H1 (cell line): ENCODE measurements at regions not wholly inside any gene's neighbourhood (a gene's known extent, or its start where the extent isn't known, plus 50 kb on each side); places are given as distances from the start of the nearest gene placed in this dataset.

Source experiments
- EP300 ChIP-seq, 2 experiments: IDR thresholded peaks; 1 replicate in 1 of 2; 2 replicates in 1 of 2; pipeline ENCODE4 v1.6.1; 2011 to 2012; ENCODE audit warnings: low read depth in 2 of 2, low read length in 2 of 2, mild to moderate bottlenecking in 2 of 2, borderline replicate concordance in 1 of 2, inconsistent platforms in 1 of 2, moderate library complexity in 1 of 2
- FOSL1 ChIP-seq: IDR thresholded peaks from 2 replicates; pipeline ENCODE4 v1.6.1; 2011; ENCODE audit warnings: mild to moderate bottlenecking, low read depth, low read length, moderate library complexity; ENCODE audit not compliant: insufficient read depth
- HDAC2 ChIP-seq, 2 experiments: fragments of 300-600 bp in 1 of 2; sonication (generic) in 1 of 2; IDR thresholded peaks; 2 replicates each; pipeline ENCODE4 v1.6.1; 2011 to 2012; ENCODE audit warnings: low read depth in 2 of 2, low read length in 2 of 2, mild to moderate bottlenecking in 2 of 2, moderate library complexity in 2 of 2, borderline replicate concordance in 1 of 2, inconsistent platforms in 1 of 2
- KDM1A ChIP-seq: fragments of 200-600, 300-600 bp; sonication (generic); IDR thresholded peaks from 2 replicates; pipeline ENCODE4 v1.7.1; 2016; ENCODE audit warnings: mild to moderate bottlenecking, low read length, borderline replicate concordance
- RNF2 ChIP-seq: fragments of 200-900, 300-1000 bp; sonication (generic); IDR thresholded peaks from 2 replicates; pipeline ENCODE4 v1.7.1; 2016; ENCODE audit warnings: borderline replicate concordance, low read depth, mild to moderate bottlenecking, antibody characterized with exemption, low read length; ENCODE audit not compliant: poor library complexity, severe bottlenecking; ENCODE audit errors: missing control alignments

DNA sequence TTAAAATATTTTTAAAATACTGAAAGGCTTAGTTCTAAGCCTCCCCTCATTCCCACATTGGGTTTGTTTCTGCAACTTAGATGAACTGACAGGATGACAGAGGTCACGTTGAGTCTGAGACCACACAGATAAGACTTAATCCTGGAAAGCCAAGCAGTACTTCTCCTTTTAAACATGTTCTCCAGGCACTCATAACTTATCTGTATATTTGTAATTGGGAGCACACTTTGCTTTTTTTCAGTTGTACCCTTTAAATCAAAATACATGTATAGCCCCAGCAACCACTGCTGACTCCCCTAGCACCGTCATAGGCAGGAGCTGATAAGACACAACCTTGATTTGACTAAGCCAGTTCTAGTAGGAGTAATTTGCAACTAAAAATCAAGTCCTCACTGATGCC, 394.8 kb downstream of the PID1 start (continued):
- TF ChIP-seq EP300 (IDR thresholded peaks at IDR 0.05; ENCODE audit: borderline replicate concordance in 1 of 2, low read depth in 2 of 2, low read length in 2 of 2) (no peak), RNF2 (no peak), FOSL1 (no peak), KDM1A (no peak), HDAC2 (IDR thresholded peaks at IDR 0.05; ENCODE audit: borderline replicate concordance in 1 of 2, low read depth in 2 of 2, low read length in 2 of 2) (no peak)
